Mesodermal cell (in vitro differentiated cells): ENCODE measurements at regions not wholly inside any gene's neighbourhood (a gene's known extent, or its start where the extent isn't known, plus 50 kb on each side); places are given as distances from the start of the nearest gene placed in this dataset.

Source experiments
- H3K27ac ChIP-seq: 2 replicates; pipeline ENCODE4 v1.7.0; 2013; ENCODE audit warnings: mild to moderate bottlenecking, low read depth, low read length, moderate library complexity; ENCODE audit not compliant: severe bottlenecking
- H3K36me3 ChIP-seq: 2 replicates; pipeline ENCODE4 v1.7.1; 2013; ENCODE audit warnings: mild to moderate bottlenecking, low read length, moderate library complexity; ENCODE audit not compliant: control insufficient read depth, insufficient read depth
- H3K4me1 ChIP-seq: one replicate; pipeline ENCODE4 v1.7.1; 2013; ENCODE audit warnings: mild to moderate bottlenecking, low read length; ENCODE audit not compliant: insufficient read depth, control insufficient read depth, poor library complexity, severe bottlenecking
- H3K4me3 ChIP-seq: 2 replicates; pipeline ENCODE4 v1.7.0; 2013; ENCODE audit warnings: low read length, control low read depth, mild to moderate bottlenecking; ENCODE audit not compliant: insufficient read depth, poor library complexity, severe bottlenecking; ENCODE audit errors: extremely low read depth
- H3K9me3 ChIP-seq: 2 replicates; pipeline ENCODE4 v1.7.1; 2013; ENCODE audit warnings: mild to moderate bottlenecking, low read length, moderate library complexity; ENCODE audit not compliant: control insufficient read depth
- WGBS, 2 experiments: methylation state at CpG; one replicate each; pipeline ENCODE4 v1.1.5; 2013; ENCODE audit warnings: missing lambda C conversion rate in 2 of 2; ENCODE audit not compliant: insufficient coverage in 2 of 2; 5-methylcytosine and 5-hydroxymethylcytosine counted together

GRCh38 chr9:19939734-19940278 is 151.0 kb upstream of the SLC24A2 start:
- no peaks in the 10 kb centered on the region for H3K9me3 ChIP-seq
- H3K36me3 ChIP-seq, result no peaks in the 10 kb centered on the region
- H3K4me1 ChIP-seq, result no peaks in the 10 kb centered on the region
- no peak overlapping the region for H3K27ac ChIP-seq
- no peak overlapping the region for H3K4me3 ChIP-seq
- 40 to 50% methylated on average over 2 of the region's 5 CpGs for WGBS, 2 experiments

- H3K36me3 ChIP-seq, result no peaks in the 10 kb centered on the region
- no peaks in the 10 kb centered on the region for H3K9me3 ChIP-seq
- H3K4me1 ChIP-seq, result no peaks in the 10 kb centered on the region
- no peak overlapping the region for H3K27ac ChIP-seq
- 97% methylated on average over 3 of the region's 6 CpGs; no CpG with 5 or more reads in 1 of the 2 experiments for WGBS, 2 experiments
- no peak overlapping the region for H3K4me3 ChIP-seq
These were observed 150.3 kb upstream of the SLC24A2 start for GRCh38 chr9:19938990-19939733.

GRCh38 chr9:19937121-19937520 is 148.3 kb upstream of the SLC24A2 start:
- Histone ChIP-seq H3K9me3 (no peaks in the 10 kb centered on the region), H3K4me1 (no peaks in the 10 kb centered on the region), H3K4me3 (no peak overlapping the region), H3K27ac (no peak overlapping the region), H3K36me3 (no peaks in the 10 kb centered on the region)
- no CpG with 5 or more reads among the region's 1 CpG for WGBS, 2 experiments

- Histone ChIP-seq H3K9me3 (no peaks in the 10 kb centered on the region), H3K4me1 (no peaks in the 10 kb centered on the region), H3K36me3 (no peaks in the 10 kb centered on the region), H3K4me3 (no peak overlapping the region), H3K27ac (no peak overlapping the region)
- WGBS, 2 experiments, result no CpG with 5 or more reads among the region's 1 CpG
These were observed 147.8 kb upstream of the SLC24A2 start for GRCh38 chr9:19936598-19936997.

- no peak overlapping the region for H3K4me3 ChIP-seq
- H3K36me3 ChIP-seq, result no peaks in the 10 kb centered on the region
- H3K27ac ChIP-seq, result no peak overlapping the region
- H3K4me1 ChIP-seq, result no peaks in the 10 kb centered on the region
- WGBS, 2 experiments, result 85 to 100% methylated on average over 2 to 4 of the region's 4 CpGs
- no peaks in the 10 kb centered on the region for H3K9me3 ChIP-seq
These were observed 146.6 kb upstream of the SLC24A2 start for GRCh38 chr9:19935422-19935821.

GRCh38 chr9:19934301-19934871 is 145.5 kb upstream of the SLC24A2 start:
- Histone ChIP-seq H3K9me3 (no peaks in the 10 kb centered on the region), H3K27ac (no peak overlapping the region), H3K4me1 (no peaks in the 10 kb centered on the region), H3K36me3 (no peaks in the 10 kb centered on the region), H3K4me3 (no peak overlapping the region)
- 54 to 63% methylated on average over 23 to 29 of the region's 41 CpGs for WGBS, 2 experiments

GRCh38 chr9:19931098-19931890 is 142.5 kb upstream of the SLC24A2 start:
- Histone ChIP-seq H3K4me3 (no peak overlapping the region), H3K36me3 (no peaks in the 10 kb centered on the region), H3K27ac (no peak overlapping the region), H3K9me3 (no peaks in the 10 kb centered on the region), H3K4me1 (no peaks in the 10 kb centered on the region)

GRCh38 chr9:19927560-19927959 is 138.7 kb upstream of the SLC24A2 start:
- Histone ChIP-seq H3K4me3 (no peak overlapping the region), H3K36me3 (no peaks in the 10 kb centered on the region), H3K9me3 (no peaks in the 10 kb centered on the region), H3K27ac (no peak overlapping the region), H3K4me1 (no peaks in the 10 kb centered on the region)
- WGBS, 2 experiments, result 83 to 100% methylated on average over 3 to 5 of the region's 6 CpGs

- Histone ChIP-seq H3K27ac (no peak overlapping the region), H3K9me3 (no peaks in the 10 kb centered on the region), H3K4me1 (no peaks in the 10 kb centered on the region), H3K36me3 (no peaks in the 10 kb centered on the region), H3K4me3 (no peak overlapping the region)
- WGBS, 2 experiments, result 74 to 84% methylated on average over 4 to 5 of the region's 7 CpGs
These were observed 137.9 kb upstream of the SLC24A2 start for GRCh38 chr9:19926774-19927173.

GRCh38 chr9:19925674-19926503 is 137.1 kb upstream of the SLC24A2 start:
- Histone ChIP-seq H3K27ac (no peak overlapping the region), H3K9me3 (no peaks in the 10 kb centered on the region), H3K4me1 (no peaks in the 10 kb centered on the region), H3K36me3 (no peaks in the 10 kb centered on the region), H3K4me3 (peak overlapping the region; percentile 18)
- 20 to 35% methylated on average over 12 to 13 of the region's 20 CpGs for WGBS, 2 experiments
